Right lobe of liver (tissue), 4 donors: ENCODE measurements at regions not wholly inside any gene's neighbourhood (a gene's known extent, or its start where the extent isn't known, plus 50 kb on each side); places are given as distances from the start of the nearest gene placed in this dataset.

Experiments used
- POLR2A ChIP-seq: fragments of 450-650 bp; IDR thresholded peaks from one replicate; pipeline ENCODE4 v1.6.1; 2017; ENCODE audit warnings: antibody characterized with exemption, mild to moderate bottlenecking
- TF ChIP-seq, protein P1 (sequence below), 4 donors: fragments of 200-600 bp in 3 of 4; fragments of 450-650 bp in 1 of 4; IDR thresholded peaks; one replicate each; pipeline versions ENCODE4 v1.5.1 to v1.8.0; 2016 to 2022; ENCODE audit warnings: antibody characterized with exemption in 4 of 4, mild to moderate bottlenecking in 2 of 4
- donor health status: DM: no; HTN: no; CAD: no.
- donor health status: DM: no; HTN: no; CAD: no.
- donor health status: DM: no; HTN: yes; CAD: no.

DNA sequence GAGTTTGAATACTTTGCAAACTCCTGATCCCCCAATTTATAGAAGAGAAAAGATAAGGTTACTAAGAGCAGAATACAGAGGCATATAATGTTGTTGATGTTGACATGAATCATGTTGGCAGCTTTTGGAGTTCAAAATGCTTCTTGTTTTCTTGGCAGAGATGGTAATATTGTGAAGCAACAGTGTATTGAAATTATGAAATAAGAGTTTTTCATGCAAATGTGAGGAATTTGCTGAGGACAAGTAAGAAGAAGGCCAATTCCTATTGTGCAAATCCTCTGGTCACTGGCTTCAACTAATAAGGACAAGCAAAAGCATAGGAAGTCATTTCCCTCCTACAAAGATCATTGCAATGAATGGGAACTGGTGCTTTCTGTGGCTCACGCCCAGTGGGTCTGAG is 126.9 kb upstream of the CHL1 start:
- TF ChIP-seq, protein P1, sequence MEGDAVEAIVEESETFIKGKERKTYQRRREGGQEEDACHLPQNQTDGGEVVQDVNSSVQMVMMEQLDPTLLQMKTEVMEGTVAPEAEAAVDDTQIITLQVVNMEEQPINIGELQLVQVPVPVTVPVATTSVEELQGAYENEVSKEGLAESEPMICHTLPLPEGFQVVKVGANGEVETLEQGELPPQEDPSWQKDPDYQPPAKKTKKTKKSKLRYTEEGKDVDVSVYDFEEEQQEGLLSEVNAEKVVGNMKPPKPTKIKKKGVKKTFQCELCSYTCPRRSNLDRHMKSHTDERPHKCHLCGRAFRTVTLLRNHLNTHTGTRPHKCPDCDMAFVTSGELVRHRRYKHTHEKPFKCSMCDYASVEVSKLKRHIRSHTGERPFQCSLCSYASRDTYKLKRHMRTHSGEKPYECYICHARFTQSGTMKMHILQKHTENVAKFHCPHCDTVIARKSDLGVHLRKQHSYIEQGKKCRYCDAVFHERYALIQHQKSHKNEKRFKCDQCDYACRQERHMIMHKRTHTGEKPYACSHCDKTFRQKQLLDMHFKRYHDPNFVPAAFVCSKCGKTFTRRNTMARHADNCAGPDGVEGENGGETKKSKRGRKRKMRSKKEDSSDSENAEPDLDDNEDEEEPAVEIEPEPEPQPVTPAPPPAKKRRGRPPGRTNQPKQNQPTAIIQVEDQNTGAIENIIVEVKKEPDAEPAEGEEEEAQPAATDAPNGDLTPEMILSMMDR (IDR thresholded peaks at IDR 0.05): no peak
- no peak for TF ChIP-seq POLR2A
